ENCODE measurements at regions not wholly inside any gene's neighbourhood (a gene's known extent, or its start where the extent isn't known, plus 50 kb on each side); places are given as distances from the start of the nearest gene placed in this dataset.

DNA sequence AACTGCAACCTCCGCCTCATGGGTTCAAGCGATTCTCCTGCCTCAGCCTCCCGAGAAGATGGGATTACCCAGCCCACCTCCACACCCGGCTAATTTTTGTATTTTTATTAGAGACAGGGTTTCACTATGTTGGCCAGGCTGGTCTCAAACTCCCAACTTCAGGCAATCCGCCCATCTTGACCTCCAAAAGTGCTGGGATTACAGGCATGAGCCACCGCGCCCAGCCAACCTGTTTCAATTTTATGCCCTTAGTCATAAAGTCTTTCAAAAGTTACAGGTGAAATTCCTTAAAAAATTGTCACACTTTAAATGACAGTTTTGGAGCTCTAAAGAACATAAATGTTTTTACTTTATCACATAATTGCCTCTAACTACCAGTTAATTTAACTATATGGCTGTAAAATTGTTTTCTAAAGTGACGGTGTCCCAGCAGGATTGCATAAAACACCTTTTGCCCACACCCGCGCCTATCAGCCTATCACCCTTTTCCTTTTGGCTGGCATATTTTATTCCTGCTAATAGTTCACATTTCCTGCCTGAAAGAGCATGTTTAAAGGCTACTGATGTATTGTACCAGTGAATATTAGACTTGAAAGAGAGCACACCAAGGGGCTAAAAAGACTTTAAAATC is 164.2 kb upstream of the SEMA6D start:
- CTCF ChIA-PET = no interaction called here
- H3K4me1 Mint-ChIP-seq = peaks cover 2% of the 10 kb centered on the region; the same call in 1 of the 2 replicates
- no peak overlapping the region for H3K4me3 Mint-ChIP-seq
- H3K9me3 Mint-ChIP-seq = no peaks in the 10 kb centered on the region
- no peak overlapping the region for H3K27ac Mint-ChIP-seq
- POLR2A ChIA-PET = no interaction called here
- DNase-seq (ENCODE audit: low spot score) (no peak), ATAC-seq (no peak)
- H3K36me3 Mint-ChIP-seq = no peaks in the 10 kb centered on the region
- H3K27me3 Mint-ChIP-seq (ENCODE audit: low read depth) = no peaks in the 10 kb centered on the region
- TF ChIP-seq, protein P1, sequence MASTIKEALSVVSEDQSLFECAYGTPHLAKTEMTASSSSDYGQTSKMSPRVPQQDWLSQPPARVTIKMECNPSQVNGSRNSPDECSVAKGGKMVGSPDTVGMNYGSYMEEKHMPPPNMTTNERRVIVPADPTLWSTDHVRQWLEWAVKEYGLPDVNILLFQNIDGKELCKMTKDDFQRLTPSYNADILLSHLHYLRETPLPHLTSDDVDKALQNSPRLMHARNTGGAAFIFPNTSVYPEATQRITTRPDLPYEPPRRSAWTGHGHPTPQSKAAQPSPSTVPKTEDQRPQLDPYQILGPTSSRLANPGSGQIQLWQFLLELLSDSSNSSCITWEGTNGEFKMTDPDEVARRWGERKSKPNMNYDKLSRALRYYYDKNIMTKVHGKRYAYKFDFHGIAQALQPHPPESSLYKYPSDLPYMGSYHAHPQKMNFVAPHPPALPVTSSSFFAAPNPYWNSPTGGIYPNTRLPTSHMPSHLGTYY (CRISPR knock-in tag; IDR thresholded peaks at IDR 0.05) = no peak
- TF ChIP-seq, protein P2, sequence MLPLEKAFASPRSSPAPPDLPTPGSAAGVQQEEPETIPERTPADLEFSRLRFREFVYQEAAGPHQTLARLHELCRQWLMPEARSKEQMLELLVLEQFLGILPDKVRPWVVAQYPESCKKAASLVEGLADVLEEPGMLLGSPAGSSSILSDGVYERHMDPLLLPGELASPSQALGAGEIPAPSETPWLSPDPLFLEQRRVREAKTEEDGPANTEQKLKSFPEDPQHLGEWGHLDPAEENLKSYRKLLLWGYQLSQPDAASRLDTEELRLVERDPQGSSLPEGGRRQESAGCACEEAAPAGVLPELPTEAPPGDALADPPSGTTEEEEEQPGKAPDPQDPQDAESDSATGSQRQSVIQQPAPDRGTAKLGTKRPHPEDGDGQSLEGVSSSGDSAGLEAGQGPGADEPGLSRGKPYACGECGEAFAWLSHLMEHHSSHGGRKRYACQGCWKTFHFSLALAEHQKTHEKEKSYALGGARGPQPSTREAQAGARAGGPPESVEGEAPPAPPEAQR (CRISPR knock-in tag; IDR thresholded peaks at IDR 0.05) = no peak
- no peak for TF ChIP-seq ZNF263 (CRISPR knock-in tag; IDR thresholded peaks at IDR 0.05; ENCODE audit: low read depth)

DNA sequence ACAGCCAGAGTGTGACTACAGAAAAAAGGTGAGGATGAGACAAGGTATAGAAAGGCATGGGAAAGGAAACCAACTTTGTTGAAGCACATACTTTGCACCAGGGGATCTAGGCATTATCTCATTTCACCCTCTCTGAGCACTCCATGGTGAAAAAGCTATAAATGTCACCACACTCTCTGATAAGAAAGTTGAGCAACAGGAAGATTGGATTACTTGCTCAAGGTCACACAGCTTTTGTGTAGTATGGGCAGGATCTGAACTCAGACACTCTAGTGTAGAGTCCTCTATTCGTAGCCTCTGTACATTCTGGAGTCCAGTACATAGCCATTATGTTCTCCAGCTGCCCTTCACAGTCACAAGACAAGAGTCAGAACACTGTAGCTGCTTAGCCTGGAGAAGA is 163.4 kb upstream of the SEMA6D start:
- ChIA-PET POLR2A (no interaction called here), CTCF (no interaction called here)
- Mint-ChIP-seq H3K9me3 (peaks cover under 1% of the 10 kb centered on the region), H3K4me1 (peaks cover 2% of the 10 kb centered on the region; the same call in 1 of the 2 replicates), H3K27me3 (ENCODE audit: low read depth) (no peaks in the 10 kb centered on the region), H3K27ac (no peak overlapping the region), H3K4me3 (no peak overlapping the region), H3K36me3 (no peaks in the 10 kb centered on the region)
- ATAC-seq (no peak), DNase-seq (ENCODE audit: low spot score) (no peak)
- TF ChIP-seq, protein P3, sequence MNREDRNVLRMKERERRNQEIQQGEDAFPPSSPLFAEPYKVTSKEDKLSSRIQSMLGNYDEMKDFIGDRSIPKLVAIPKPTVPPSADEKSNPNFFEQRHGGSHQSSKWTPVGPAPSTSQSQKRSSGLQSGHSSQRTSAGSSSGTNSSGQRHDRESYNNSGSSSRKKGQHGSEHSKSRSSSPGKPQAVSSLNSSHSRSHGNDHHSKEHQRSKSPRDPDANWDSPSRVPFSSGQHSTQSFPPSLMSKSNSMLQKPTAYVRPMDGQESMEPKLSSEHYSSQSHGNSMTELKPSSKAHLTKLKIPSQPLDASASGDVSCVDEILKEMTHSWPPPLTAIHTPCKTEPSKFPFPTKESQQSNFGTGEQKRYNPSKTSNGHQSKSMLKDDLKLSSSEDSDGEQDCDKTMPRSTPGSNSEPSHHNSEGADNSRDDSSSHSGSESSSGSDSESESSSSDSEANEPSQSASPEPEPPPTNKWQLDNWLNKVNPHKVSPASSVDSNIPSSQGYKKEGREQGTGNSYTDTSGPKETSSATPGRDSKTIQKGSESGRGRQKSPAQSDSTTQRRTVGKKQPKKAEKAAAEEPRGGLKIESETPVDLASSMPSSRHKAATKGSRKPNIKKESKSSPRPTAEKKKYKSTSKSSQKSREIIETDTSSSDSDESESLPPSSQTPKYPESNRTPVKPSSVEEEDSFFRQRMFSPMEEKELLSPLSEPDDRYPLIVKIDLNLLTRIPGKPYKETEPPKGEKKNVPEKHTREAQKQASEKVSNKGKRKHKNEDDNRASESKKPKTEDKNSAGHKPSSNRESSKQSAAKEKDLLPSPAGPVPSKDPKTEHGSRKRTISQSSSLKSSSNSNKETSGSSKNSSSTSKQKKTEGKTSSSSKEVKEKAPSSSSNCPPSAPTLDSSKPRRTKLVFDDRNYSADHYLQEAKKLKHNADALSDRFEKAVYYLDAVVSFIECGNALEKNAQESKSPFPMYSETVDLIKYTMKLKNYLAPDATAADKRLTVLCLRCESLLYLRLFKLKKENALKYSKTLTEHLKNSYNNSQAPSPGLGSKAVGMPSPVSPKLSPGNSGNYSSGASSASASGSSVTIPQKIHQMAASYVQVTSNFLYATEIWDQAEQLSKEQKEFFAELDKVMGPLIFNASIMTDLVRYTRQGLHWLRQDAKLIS (CRISPR knock-in tag; IDR thresholded peaks at IDR 0.05; ENCODE audit: borderline replicate concordance) = no peak
- TF ChIP-seq PRRX2 (CRISPR knock-in tag; IDR thresholded peaks at IDR 0.05) (no peak), ZNF396 (CRISPR knock-in tag; IDR thresholded peaks at IDR 0.05; ENCODE audit: borderline replicate concordance) (no peak), CREM (CRISPR knock-in tag; IDR thresholded peaks at IDR 0.05) (no peak), MYBL2 (CRISPR knock-in tag; IDR thresholded peaks at IDR 0.05) (no peak), SOX15 (CRISPR knock-in tag; IDR thresholded peaks at IDR 0.05) (no peak), CBFB (CRISPR knock-in tag; IDR thresholded peaks at IDR 0.05; ENCODE audit: low read depth) (no peak), NFATC4 (CRISPR knock-in tag; IDR thresholded peaks at IDR 0.05) (no peak), NFE2L1 (CRISPR knock-in tag; IDR thresholded peaks at IDR 0.05) (no peak)
- TF ChIP-seq, protein P4, sequence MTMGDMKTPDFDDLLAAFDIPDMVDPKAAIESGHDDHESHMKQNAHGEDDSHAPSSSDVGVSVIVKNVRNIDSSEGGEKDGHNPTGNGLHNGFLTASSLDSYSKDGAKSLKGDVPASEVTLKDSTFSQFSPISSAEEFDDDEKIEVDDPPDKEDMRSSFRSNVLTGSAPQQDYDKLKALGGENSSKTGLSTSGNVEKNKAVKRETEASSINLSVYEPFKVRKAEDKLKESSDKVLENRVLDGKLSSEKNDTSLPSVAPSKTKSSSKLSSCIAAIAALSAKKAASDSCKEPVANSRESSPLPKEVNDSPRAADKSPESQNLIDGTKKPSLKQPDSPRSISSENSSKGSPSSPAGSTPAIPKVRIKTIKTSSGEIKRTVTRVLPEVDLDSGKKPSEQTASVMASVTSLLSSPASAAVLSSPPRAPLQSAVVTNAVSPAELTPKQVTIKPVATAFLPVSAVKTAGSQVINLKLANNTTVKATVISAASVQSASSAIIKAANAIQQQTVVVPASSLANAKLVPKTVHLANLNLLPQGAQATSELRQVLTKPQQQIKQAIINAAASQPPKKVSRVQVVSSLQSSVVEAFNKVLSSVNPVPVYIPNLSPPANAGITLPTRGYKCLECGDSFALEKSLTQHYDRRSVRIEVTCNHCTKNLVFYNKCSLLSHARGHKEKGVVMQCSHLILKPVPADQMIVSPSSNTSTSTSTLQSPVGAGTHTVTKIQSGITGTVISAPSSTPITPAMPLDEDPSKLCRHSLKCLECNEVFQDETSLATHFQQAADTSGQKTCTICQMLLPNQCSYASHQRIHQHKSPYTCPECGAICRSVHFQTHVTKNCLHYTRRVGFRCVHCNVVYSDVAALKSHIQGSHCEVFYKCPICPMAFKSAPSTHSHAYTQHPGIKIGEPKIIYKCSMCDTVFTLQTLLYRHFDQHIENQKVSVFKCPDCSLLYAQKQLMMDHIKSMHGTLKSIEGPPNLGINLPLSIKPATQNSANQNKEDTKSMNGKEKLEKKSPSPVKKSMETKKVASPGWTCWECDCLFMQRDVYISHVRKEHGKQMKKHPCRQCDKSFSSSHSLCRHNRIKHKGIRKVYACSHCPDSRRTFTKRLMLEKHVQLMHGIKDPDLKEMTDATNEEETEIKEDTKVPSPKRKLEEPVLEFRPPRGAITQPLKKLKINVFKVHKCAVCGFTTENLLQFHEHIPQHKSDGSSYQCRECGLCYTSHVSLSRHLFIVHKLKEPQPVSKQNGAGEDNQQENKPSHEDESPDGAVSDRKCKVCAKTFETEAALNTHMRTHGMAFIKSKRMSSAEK (CRISPR knock-in tag; IDR thresholded peaks at IDR 0.05; ENCODE audit: borderline replicate concordance) = no peak
- TF ChIP-seq, protein P5, sequence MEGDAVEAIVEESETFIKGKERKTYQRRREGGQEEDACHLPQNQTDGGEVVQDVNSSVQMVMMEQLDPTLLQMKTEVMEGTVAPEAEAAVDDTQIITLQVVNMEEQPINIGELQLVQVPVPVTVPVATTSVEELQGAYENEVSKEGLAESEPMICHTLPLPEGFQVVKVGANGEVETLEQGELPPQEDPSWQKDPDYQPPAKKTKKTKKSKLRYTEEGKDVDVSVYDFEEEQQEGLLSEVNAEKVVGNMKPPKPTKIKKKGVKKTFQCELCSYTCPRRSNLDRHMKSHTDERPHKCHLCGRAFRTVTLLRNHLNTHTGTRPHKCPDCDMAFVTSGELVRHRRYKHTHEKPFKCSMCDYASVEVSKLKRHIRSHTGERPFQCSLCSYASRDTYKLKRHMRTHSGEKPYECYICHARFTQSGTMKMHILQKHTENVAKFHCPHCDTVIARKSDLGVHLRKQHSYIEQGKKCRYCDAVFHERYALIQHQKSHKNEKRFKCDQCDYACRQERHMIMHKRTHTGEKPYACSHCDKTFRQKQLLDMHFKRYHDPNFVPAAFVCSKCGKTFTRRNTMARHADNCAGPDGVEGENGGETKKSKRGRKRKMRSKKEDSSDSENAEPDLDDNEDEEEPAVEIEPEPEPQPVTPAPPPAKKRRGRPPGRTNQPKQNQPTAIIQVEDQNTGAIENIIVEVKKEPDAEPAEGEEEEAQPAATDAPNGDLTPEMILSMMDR (IDR thresholded peaks at IDR 0.05) = no peak
- TF ChIP-seq, protein P6, sequence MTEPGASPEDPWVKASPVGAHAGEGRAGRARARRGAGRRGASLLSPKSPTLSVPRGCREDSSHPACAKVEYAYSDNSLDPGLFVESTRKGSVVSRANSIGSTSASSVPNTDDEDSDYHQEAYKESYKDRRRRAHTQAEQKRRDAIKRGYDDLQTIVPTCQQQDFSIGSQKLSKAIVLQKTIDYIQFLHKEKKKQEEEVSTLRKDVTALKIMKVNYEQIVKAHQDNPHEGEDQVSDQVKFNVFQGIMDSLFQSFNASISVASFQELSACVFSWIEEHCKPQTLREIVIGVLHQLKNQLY (CRISPR knock-in tag; IDR thresholded peaks at IDR 0.05) = no peak
- TF ChIP-seq, protein P7, sequence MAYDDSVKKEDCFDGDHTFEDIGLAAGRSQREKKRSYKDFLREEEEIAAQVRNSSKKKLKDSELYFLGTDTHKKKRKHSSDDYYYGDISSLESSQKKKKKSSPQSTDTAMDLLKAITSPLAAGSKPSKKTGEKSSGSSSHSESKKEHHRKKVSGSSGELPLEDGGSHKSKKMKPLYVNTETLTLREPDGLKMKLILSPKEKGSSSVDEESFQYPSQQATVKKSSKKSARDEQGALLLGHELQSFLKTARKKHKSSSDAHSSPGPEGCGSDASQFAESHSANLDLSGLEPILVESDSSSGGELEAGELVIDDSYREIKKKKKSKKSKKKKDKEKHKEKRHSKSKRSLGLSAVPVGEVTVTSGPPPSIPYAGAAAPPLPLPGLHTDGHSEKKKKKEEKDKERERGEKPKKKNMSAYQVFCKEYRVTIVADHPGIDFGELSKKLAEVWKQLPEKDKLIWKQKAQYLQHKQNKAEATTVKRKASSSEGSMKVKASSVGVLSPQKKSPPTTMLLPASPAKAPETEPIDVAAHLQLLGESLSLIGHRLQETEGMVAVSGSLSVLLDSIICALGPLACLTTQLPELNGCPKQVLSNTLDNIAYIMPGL (CRISPR knock-in tag; IDR thresholded peaks at IDR 0.05) = no peak

Measured in WTC11 (cell line).